Tibial nerve (tissue), 4 donors: ENCODE measurements at regions not wholly inside any gene's neighbourhood (a gene's known extent, or its start where the extent isn't known, plus 50 kb on each side); places are given as distances from the start of the nearest gene placed in this dataset.
"Not testable (repeated sequence)": the region's sequence is repeated elsewhere in the genome, so short reads cannot be mapped to it uniquely, and the experiment has no call there.

Source experiments
- CTCF ChIP-seq, 5 experiments: fragments of 200-600 bp in 3 of 5; fragments of 450-650 bp in 2 of 5; sonication (generic) in 3 of 5; IDR thresholded peaks; one replicate each; pipeline ENCODE4 v1.5.1; 2016 to 2019; ENCODE audit warnings: antibody characterized with exemption in 5 of 5, mild to moderate bottlenecking in 3 of 5, moderate library complexity in 2 of 5
- EP300 ChIP-seq, 2 donors: sonication (generic); formaldehyde crosslinking; IDR thresholded peaks; one replicate each; pipeline ENCODE4 v1.6.1; 2017; ENCODE audit warnings: antibody characterized with exemption in 2 of 2, mild to moderate bottlenecking in 1 of 2
- POLR2A ChIP-seq, 2 donors: fragments of 450-650 bp; IDR thresholded peaks; one replicate each; pipeline ENCODE4 v1.6.1; 2017; ENCODE audit warnings: antibody characterized with exemption in 2 of 2, mild to moderate bottlenecking in 2 of 2, moderate library complexity in 2 of 2

GRCh38 chr19:28130881-28131280 lies 1082.1 kb downstream of the UQCRFS1 start:
- TF ChIP-seq CTCF, POLR2A, EP300 (IDR thresholded peaks at IDR 0.05): not testable (repeated sequence)
